C1 segment of cervical spinal cord (tissue), 14 donors: ENCODE measurements at regions not wholly inside any gene's neighbourhood (a gene's known extent, or its start where the extent isn't known, plus 50 kb on each side); places are given as distances from the start of the nearest gene placed in this dataset.

Experiments
- DNase-seq, 14 donors: peaks; one replicate each; lab custom pipeline; 2025; lab: John Stamatoyannopoulos, UW

GRCh38 chr1:157189986-157190982 is 52.1 kb upstream of the ETV3 start:
- no peak for DNase-seq

GRCh38 chr1:157189096-157189495 is 50.9 kb upstream of the ETV3 start:
- DNase-seq, result no peak
